Activated T-helper 17 cell treated with anti-CD3 and anti-CD28 coated beads, Interleukin-2, amount 50 U/mL, for 72 hours (primary cell): ENCODE measurements at regions not wholly inside any gene's neighbourhood (a gene's known extent, or its start where the extent isn't known, plus 50 kb on each side); places are given as distances from the start of the nearest gene placed in this dataset.

Experiments
- ATAC-seq: fragments of 150-1000 bp; cut with Tn5 transposase; replicated peaks from 2 replicates; pipeline ENCODE4 v1.10.0; 2021; ENCODE audit warnings: mild to moderate bottlenecking, moderate library complexity
- H3K27ac Mint-ChIP-seq: one replicate; pipeline ENCODE4 v1.8.0; 2022; ENCODE audit warnings: mixed read lengths
- H3K27me3 Mint-ChIP-seq: one replicate; pipeline ENCODE4 v1.8.0; 2022; ENCODE audit warnings: mixed read lengths
- H3K36me3 Mint-ChIP-seq: one replicate; pipeline ENCODE4 v1.8.0; 2022; ENCODE audit warnings: low read depth, mild to moderate bottlenecking, mixed read lengths
- H3K4me1 Mint-ChIP-seq: one replicate; pipeline ENCODE4 v1.8.0; 2022; ENCODE audit warnings: mixed read lengths
- H3K4me3 Mint-ChIP-seq: one replicate; pipeline ENCODE4 v1.8.0; 2022; ENCODE audit warnings: mild to moderate bottlenecking, mixed read lengths
- H3K9me3 Mint-ChIP-seq: one replicate; pipeline ENCODE4 v1.8.0; 2022; ENCODE audit warnings: mixed read lengths

DNA sequence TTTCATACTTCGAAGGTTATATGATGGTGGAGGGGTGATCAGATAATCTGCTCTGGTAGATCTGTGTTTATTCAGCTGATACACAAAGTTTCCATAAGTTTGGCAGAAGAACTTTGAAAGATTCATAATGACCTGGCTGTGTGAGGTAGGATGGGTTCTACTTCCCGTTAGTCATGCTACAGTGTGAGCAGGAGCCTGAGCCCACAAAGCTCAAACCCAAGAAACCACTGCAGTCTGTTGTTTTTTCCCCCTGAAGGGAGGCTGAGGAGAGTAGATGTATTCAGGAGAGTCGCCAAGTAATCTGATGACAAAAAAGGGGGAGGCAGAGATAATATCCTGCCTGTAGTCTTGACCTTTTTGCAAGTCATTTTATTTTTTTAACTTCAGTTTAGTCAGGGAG is 52.8 kb upstream of the PPP3CA start:
- H3K36me3 Mint-ChIP-seq = no peaks in the 10 kb centered on the region
- H3K4me3 Mint-ChIP-seq = no peak overlapping the region
- ATAC-seq = peak; percentile 100
- H3K4me1 Mint-ChIP-seq = peaks cover 5% of the 10 kb centered on the region
- H3K27me3 Mint-ChIP-seq = peaks cover 4% of the 10 kb centered on the region
- no peak overlapping the region for H3K27ac Mint-ChIP-seq
- H3K9me3 Mint-ChIP-seq = peaks cover 8% of the 10 kb centered on the region

DNA sequence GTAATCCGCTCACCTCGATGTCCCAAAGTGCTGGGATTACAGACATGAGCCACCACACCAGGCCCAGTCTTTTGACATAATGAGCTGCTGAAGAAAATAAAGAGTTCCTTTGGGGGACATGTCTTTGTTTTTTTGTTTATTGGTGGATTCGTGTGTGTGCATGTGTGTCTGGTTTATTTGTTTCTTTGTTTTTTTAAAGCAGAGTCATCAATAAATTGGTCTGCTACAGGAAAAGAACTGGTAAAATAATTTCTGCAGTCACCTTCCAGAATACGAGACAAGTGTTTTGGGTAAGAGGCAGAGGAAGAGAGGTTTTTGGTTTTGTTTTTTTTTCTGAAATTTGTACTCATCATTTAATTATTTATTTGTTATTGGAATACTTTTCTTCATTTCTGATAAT is 51.5 kb upstream of the PPP3CA start:
- peaks cover 5% of the 10 kb centered on the region for H3K4me1 Mint-ChIP-seq
- no peaks in the 10 kb centered on the region for H3K36me3 Mint-ChIP-seq
- no peaks in the 10 kb centered on the region for H3K9me3 Mint-ChIP-seq

More for the DNA sequence above, 51.5 kb upstream of the PPP3CA start:
- no peak for ATAC-seq
- H3K4me3 Mint-ChIP-seq = no peak overlapping the region
- H3K27me3 Mint-ChIP-seq = peaks cover 8% of the 10 kb centered on the region
- no peak overlapping the region for H3K27ac Mint-ChIP-seq
